ENCODE measurements at regions not wholly inside any gene's neighbourhood (a gene's known extent, or its start where the extent isn't known, plus 50 kb on each side); places are given as distances from the start of the nearest gene placed in this dataset.
A peak's percentile ranks its signal among the peaks of the same experiment; 100 is the strongest.

DNA sequence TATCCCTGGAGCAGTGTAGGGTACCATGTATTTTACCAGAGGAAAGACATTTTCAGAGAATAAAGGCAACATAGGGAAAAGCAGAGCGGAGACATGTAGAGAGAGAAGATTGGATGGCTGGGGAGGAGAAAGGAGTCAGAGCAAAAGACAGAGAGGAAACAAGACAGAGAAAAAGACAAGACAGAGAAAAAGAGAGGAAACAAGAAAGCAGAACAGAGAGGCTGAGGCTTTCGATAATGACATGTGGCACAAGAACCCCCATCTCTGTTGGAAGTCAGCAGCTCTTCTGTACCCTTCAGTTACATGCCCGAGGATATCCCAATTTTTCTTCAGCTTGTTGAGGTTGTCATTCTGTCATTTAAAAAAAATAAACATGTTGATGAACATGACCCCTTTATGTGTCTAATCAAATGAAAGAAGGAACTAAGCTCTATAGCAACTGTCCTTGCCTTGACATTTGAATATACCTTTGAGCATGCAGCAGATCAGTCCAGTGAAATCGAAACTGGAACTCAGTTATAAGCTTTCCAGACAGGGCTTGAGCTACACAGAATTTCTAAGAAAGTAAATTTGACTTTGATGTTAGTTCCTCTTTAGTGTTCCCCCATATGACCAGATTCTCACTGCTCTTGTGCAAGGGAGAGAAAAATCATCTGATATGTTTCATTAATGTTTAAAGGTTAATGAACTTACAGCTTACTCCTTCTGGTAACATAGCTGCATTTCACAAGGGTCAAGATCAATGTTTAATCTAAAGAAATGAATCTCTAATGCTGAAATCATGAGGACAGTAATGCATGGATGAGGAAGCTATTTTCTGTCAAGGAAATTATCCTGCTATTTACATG is 75.1 kb upstream of the SP4 start:
- Histone ChIP-seq H3K9me3 (ENCODE audit: control insufficient read depth, insufficient read depth, low read length) (no peaks in the 10 kb centered on the region), H3K4me3 (ENCODE audit: low read length) (no peak overlapping the region), H3K27me3 (ENCODE audit: control insufficient read depth, insufficient read depth, low read length) (no peaks in the 10 kb centered on the region), H3K36me3 (ENCODE audit: control insufficient read depth, insufficient read depth, low read length) (no peaks in the 10 kb centered on the region), H3K27ac (ENCODE audit: low read length) (peak overlapping the region; percentile 73), H3K4me1 (ENCODE audit: control insufficient read depth, insufficient read depth, low read length) (peaks cover 35% of the 10 kb centered on the region)
- intact Hi-C loops (cut with micrococcal nuclease) = loop anchor here (1.0 kb wide), 1 partner anchor 13 kb away; no protein-coding TSS in a partner anchor
- H3K27me3 Mint-ChIP-seq (ENCODE audit: low read depth in 2 of 2) = no peaks in the 10 kb centered on the region
- ATAC-seq (peak; percentile 68 to 82 (median 69)), DNase-seq (peak in 1 of 2 donors; percentile 69)
- H3K9me3 Mint-ChIP-seq = no peaks in the 10 kb centered on the region
- peak overlapping the region; percentile 82 to 88 for H3K27ac Mint-ChIP-seq
- 19% methylated on average over 4 of the region's 4 CpGs for WGBS (ENCODE audit: insufficient coverage)
- peaks cover 52 to 59% of the 10 kb centered on the region in 2 donors for H3K4me1 Mint-ChIP-seq
- no peak for TF ChIP-seq CTCF (IDR thresholded peaks at IDR 0.05)
- peak overlapping the region; percentile 84 for H3K4me3 Mint-ChIP-seq
- H3K36me3 Mint-ChIP-seq = no peaks in the 10 kb centered on the region

GRCh38 chr7:21353388-21353780 is 74.5 kb upstream of the SP4 start:
- H3K27ac Mint-ChIP-seq = peak overlapping the region; percentile 82 to 88

GRCh38 chr7:21354284-21354683 is 73.6 kb upstream of the SP4 start:
- intact Hi-C loops (cut with micrococcal nuclease) = no loop called here
- Mint-ChIP-seq H3K27me3 (ENCODE audit: low read depth in 2 of 2) (no peaks in the 10 kb centered on the region), H3K27ac (peak overlapping the region; percentile 82 to 88), H3K4me1 (peaks cover 63 to 70% of the 10 kb centered on the region in 2 donors), H3K36me3 (no peaks in the 10 kb centered on the region), H3K4me3 (peak overlapping the region; percentile 78), H3K9me3 (no peaks in the 10 kb centered on the region)
- H3K4me1 ChIP-seq (ENCODE audit: control insufficient read depth, insufficient read depth, low read length) = peaks cover 40% of the 10 kb centered on the region
- DNase-seq (no peak), ATAC-seq (no peak)
- no peak for TF ChIP-seq CTCF (IDR thresholded peaks at IDR 0.05)
- H3K4me3 ChIP-seq (ENCODE audit: low read length) = no peak overlapping the region
- H3K9me3 ChIP-seq (ENCODE audit: control insufficient read depth, insufficient read depth, low read length) = no peaks in the 10 kb centered on the region
- no peaks in the 10 kb centered on the region for H3K36me3 ChIP-seq (ENCODE audit: control insufficient read depth, insufficient read depth, low read length)
- no peaks in the 10 kb centered on the region for H3K27me3 ChIP-seq (ENCODE audit: control insufficient read depth, insufficient read depth, low read length)
- H3K27ac ChIP-seq (ENCODE audit: low read length) = peak overlapping the region; percentile 73
- 32% methylated on average over 5 of the region's 5 CpGs for WGBS (ENCODE audit: insufficient coverage)

More at GRCh38 chr7:21353388-21353780, 74.5 kb upstream of the SP4 start:
- ATAC-seq (no peak), DNase-seq (no peak)
- no peaks in the 10 kb centered on the region for H3K36me3 Mint-ChIP-seq
- H3K9me3 Mint-ChIP-seq = no peaks in the 10 kb centered on the region
- Histone ChIP-seq H3K4me3 (ENCODE audit: low read length) (no peak overlapping the region), H3K36me3 (ENCODE audit: control insufficient read depth, insufficient read depth, low read length) (no peaks in the 10 kb centered on the region), H3K27me3 (ENCODE audit: control insufficient read depth, insufficient read depth, low read length) (no peaks in the 10 kb centered on the region), H3K4me1 (ENCODE audit: control insufficient read depth, insufficient read depth, low read length) (peaks cover 40% of the 10 kb centered on the region), H3K9me3 (ENCODE audit: control insufficient read depth, insufficient read depth, low read length) (no peaks in the 10 kb centered on the region), H3K27ac (ENCODE audit: low read length) (peak overlapping the region; percentile 73)
- no peak for TF ChIP-seq CTCF (IDR thresholded peaks at IDR 0.05)
- H3K4me1 Mint-ChIP-seq = peaks cover 54 to 61% of the 10 kb centered on the region in 2 donors
- intact Hi-C loops (cut with micrococcal nuclease) = loop anchor here (1.0 kb wide), 1 partner anchor 14 kb away; no protein-coding TSS in a partner anchor
- H3K4me3 Mint-ChIP-seq = peak overlapping the region; percentile 84
- no peaks in the 10 kb centered on the region for H3K27me3 Mint-ChIP-seq (ENCODE audit: low read depth in 2 of 2)
- 61% methylated on average over 4 of the region's 4 CpGs for WGBS (ENCODE audit: insufficient coverage)
